Peyer's patch (tissue), 4 donors: ENCODE measurements at regions not wholly inside any gene's neighbourhood (a gene's known extent, or its start where the extent isn't known, plus 50 kb on each side); places are given as distances from the start of the nearest gene placed in this dataset.

Source experiments
- DNase-seq, 3 donors: peaks; one replicate each; pipeline ENCODE4 v3.0.0-alpha.2; 2017 to 2019
- H3K27ac ChIP-seq, 4 donors: fragments of 200-600 bp; sonication (generic); one replicate each; pipeline ENCODE4 v1.5.1; 2016 to 2019
- H3K27me3 ChIP-seq, 2 donors: fragments of 200-600 bp; sonication (generic); one replicate each; pipeline ENCODE4 v1.5.1; 2019
- H3K36me3 ChIP-seq, 3 donors: fragments of 200-600 bp; sonication (generic); one replicate each; pipeline ENCODE4 v1.5.1; 2016 to 2019
- H3K4me1 ChIP-seq, 4 donors: fragments of 200-600 bp; sonication (generic); one replicate each; pipeline ENCODE4 v1.5.1; 2016 to 2019
- H3K4me3 ChIP-seq, 4 donors: fragments of 200-600 bp; sonication (generic); 1 replicate in 3 of 4; 2 replicates in 1 of 4; pipeline ENCODE4 v1.5.1; 2016 to 2019; ENCODE audit warnings: mild to moderate bottlenecking in 1 of 4
- H3K9me3 ChIP-seq, 4 donors: fragments of 200-600 bp; sonication (generic); one replicate each; pipeline ENCODE4 v1.5.1; 2016 to 2019; ENCODE audit warnings: mild to moderate bottlenecking in 1 of 4
- CTCF ChIP-seq, 6 experiments: fragments of 450-650 bp in 4 of 6; fragments of 200-600 bp in 2 of 6; sonication (generic) in 1 of 6; IDR thresholded peaks; one replicate each; pipeline ENCODE4 v1.5.1; 2017 to 2019; ENCODE audit warnings: antibody characterized with exemption in 6 of 6, mild to moderate bottlenecking in 3 of 6, moderate library complexity in 1 of 6
- POLR2A ChIP-seq, 2 donors: fragments of 450-650 bp; IDR thresholded peaks; one replicate each; pipeline ENCODE4 v1.5.1; 2017; ENCODE audit warnings: antibody characterized with exemption in 2 of 2, mild to moderate bottlenecking in 2 of 2, moderate library complexity in 2 of 2

- Histone ChIP-seq H3K36me3 (no peaks in the 10 kb centered on the region), H3K9me3 (no peaks in the 10 kb centered on the region), H3K27ac (no peak overlapping the region), H3K27me3 (no peaks in the 10 kb centered on the region), H3K4me1 (no peaks in the 10 kb centered on the region), H3K4me3 (no peak overlapping the region)
- no peak for DNase-seq
- TF ChIP-seq CTCF (IDR thresholded peaks at IDR 0.05) (no peak), POLR2A (IDR thresholded peaks at IDR 0.05) (no peak)
These were observed 291.1 kb upstream of the TUT7 start for GRCh38 chr9:86645303-86645702.

GRCh38 chr9:86644675-86645034, 290.4 kb upstream of the TUT7 start:
- Histone ChIP-seq H3K9me3 (no peaks in the 10 kb centered on the region), H3K4me3 (no peak overlapping the region), H3K4me1 (no peaks in the 10 kb centered on the region), H3K27ac (no peak overlapping the region), H3K36me3 (no peaks in the 10 kb centered on the region), H3K27me3 (no peaks in the 10 kb centered on the region)
- DNase-seq: no peak
- TF ChIP-seq POLR2A (IDR thresholded peaks at IDR 0.05) (no peak), CTCF (IDR thresholded peaks at IDR 0.05) (no peak)

GRCh38 chr9:86643946-86644674, 289.9 kb upstream of the TUT7 start:
- no peak for TF ChIP-seq CTCF (IDR thresholded peaks at IDR 0.05)
- no peak for TF ChIP-seq POLR2A (IDR thresholded peaks at IDR 0.05)
- H3K4me3 ChIP-seq: no peak overlapping the region
- DNase-seq: no peak
- no peaks in the 10 kb centered on the region for H3K36me3 ChIP-seq
- no peaks in the 10 kb centered on the region for H3K9me3 ChIP-seq
- no peaks in the 10 kb centered on the region for H3K27me3 ChIP-seq
- no peaks in the 10 kb centered on the region for H3K4me1 ChIP-seq
- H3K27ac ChIP-seq: no peak overlapping the region

- Histone ChIP-seq H3K9me3 (no peaks in the 10 kb centered on the region), H3K36me3 (no peaks in the 10 kb centered on the region), H3K4me3 (no peak overlapping the region), H3K27me3 (no peaks in the 10 kb centered on the region), H3K4me1 (no peaks in the 10 kb centered on the region), H3K27ac (no peak overlapping the region)
- TF ChIP-seq POLR2A (IDR thresholded peaks at IDR 0.05) (no peak), CTCF (IDR thresholded peaks at IDR 0.05) (no peak)
- DNase-seq: no peak
These were observed 288.5 kb upstream of the TUT7 start for GRCh38 chr9:86642721-86643120.

- Histone ChIP-seq H3K27me3 (no peaks in the 10 kb centered on the region), H3K4me1 (no peaks in the 10 kb centered on the region), H3K36me3 (no peaks in the 10 kb centered on the region), H3K27ac (no peak overlapping the region), H3K4me3 (no peak overlapping the region), H3K9me3 (no peaks in the 10 kb centered on the region)
- TF ChIP-seq CTCF (IDR thresholded peaks at IDR 0.05) (no peak), POLR2A (IDR thresholded peaks at IDR 0.05) (no peak)
- no peak for DNase-seq
These were observed 287.8 kb upstream of the TUT7 start for GRCh38 chr9:86641970-86642369.
